HG03558 (cell line): ENCODE measurements at regions not wholly inside any gene's neighbourhood (a gene's known extent, or its start where the extent isn't known, plus 50 kb on each side); places are given as distances from the start of the nearest gene placed in this dataset.

Source experiments
- ATAC-seq: cut with Tn5 transposase; IDR thresholded peaks from one replicate; pipeline ENCODE4 v1.9.1; 2021; ENCODE audit warnings: moderate number of reproducible peaks; ENCODE audit not compliant: unreplicated experiment; ENCODE audit errors: extremely low read depth

DNA sequence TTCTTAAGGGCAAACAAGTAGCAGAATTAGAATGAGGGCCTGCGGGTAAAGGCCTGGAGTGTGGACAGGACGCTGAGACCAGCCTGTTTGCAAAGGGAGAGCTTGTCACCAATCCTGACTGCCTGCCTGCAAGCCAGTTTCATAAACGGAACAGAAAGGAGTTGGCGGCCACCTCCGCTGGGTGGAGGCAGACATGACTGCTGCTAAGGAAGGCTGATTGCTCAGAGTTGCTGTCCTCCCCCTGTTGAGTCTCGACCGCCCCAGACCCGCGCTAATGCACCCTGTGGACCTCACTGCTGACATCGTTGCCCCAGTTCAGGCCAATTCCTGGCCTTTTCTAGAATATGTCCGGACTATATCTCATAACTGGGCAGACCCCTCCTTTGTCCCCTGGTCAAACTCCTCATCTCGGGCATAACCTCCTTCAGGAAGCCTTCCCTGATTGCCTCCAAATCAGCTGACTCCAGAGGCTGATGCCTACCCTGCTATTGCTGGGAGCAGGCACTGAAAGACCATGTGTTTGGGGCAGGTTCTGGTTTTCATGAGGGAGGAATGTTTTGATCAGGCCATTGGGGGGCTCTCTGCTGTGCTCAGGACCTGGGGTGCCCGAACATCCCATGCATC is 153.0 kb upstream of the CIBAR2 start:
- ATAC-seq, result no peak

- no peak for ATAC-seq
Observed at GRCh38 chr16:85265810-85266209, 153.5 kb upstream of the CIBAR2 start.

DNA sequence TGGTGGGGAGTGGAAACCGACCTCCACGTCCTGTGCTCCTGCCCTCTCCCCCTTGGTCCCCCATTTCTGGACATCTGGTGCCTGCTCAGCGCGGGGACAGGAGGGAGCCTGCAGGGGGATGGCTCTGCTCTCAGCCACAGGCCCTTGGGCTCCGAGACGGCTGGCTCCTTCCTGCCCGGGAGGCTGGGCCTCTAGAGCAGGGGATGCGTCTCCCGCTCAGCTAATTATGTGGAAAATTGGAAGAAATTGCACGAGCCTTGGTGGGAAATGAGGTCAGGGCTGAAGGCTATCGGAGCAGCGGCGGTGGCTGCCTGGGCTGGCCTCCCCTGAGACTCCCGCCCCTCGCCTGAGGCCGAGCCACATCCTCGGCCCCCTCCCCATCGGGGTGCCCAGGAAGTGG is 154.6 kb upstream of the CIBAR2 start:
- no peak for ATAC-seq

GRCh38 chr16:85267414-85267945 is 155.2 kb upstream of the CIBAR2 start:
- ATAC-seq, result no peak

DNA sequence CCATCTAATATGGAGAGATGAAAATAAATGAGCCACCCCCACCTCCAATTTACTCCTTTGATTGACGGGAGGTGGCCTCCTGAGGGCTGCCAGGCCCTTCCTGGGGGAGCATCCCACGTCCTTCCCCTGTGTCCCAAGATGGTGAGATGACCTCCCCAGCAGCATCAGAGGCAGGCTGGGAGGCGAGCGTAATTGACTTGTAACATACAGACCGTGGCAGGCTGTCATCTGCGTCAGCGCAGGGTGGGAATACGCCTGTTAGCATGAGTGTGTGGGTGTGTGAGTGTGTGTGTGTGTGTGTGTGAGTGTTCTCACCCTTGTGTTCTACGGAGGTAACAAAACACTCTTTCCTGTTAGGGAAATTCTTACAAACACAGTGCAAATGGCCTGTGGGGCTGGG is 156.9 kb upstream of the CIBAR2 start:
- no peak for ATAC-seq

- no peak for ATAC-seq
Observed at GRCh38 chr16:85270374-85270773, 158.1 kb upstream of the CIBAR2 start.

- no peak for ATAC-seq
Observed at GRCh38 chr16:85271198-85271597, 158.9 kb upstream of the CIBAR2 start.

- no peak for ATAC-seq
Observed at GRCh38 chr16:85273293-85273692, 161.0 kb upstream of the CIBAR2 start.

DNA sequence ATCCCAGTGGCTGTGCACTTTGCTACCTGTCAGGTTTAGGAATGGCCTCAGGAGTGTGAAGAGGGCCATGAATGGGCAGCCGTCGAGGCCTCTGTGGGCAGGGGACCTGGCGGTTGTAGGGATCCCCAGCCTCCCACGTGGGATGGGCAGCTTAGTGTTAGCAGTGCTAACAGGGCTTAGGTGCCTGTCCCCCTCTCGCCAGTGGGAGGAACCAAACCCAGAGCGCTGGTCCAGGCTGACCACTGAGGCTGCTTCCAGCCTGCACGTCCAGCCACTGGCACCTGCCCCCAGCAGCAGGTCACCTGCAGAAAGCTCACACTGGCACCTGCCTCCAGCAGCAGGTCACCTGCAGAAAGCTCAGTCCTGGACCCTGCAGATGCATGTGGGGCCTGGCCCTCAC is 162.2 kb upstream of the CIBAR2 start:
- ATAC-seq, result no peak

GRCh38 chr16:85274924-85275323 is 162.7 kb upstream of the CIBAR2 start:
- ATAC-seq, result no peak

GRCh38 chr16:85275533-85276249 is 163.4 kb upstream of the CIBAR2 start:
- no peak for ATAC-seq

DNA sequence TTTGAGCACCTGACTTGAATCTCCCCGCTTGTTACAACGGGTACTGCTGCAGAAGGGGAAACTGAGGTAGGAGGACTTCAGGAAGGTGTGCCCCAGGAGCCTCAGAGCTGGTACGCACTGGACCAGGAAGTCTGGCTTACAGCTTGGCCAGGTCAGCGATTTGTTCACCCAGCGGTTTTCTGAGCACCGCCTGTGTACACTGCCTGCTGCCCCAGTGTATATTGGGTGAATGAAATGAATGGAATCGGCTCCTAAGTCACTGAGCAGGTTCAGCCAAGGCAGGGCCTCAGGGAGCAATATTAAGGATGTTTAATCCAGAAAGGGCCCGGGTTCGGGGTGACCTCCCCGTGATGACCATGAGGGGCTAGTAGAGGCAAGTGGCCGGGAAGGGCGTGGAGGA is 164.0 kb upstream of the CIBAR2 start:
- no peak for ATAC-seq

GRCh38 chr16:85276721-85277120 is 164.4 kb upstream of the CIBAR2 start:
- ATAC-seq, result no peak

DNA sequence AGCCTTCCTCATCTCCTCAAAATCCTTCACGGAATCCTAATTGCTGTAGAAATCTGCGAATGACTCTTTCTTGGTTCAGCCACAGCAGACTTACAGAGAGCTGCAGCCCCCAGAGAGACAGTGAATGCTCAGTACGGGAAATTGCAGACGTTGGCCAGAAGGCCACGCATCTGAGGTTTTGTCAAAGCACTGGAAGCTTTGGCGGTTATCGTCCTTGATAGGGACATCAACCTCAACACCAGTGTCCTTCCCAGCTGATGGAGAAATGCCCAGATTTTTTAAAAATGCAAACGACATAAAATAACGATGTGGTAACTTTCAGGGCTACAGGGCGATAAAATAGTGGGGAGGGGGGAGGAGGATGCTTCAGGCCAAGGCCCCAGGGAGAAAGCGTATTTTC is 166.6 kb upstream of the CIBAR2 start:
- ATAC-seq, result no peak

GRCh38 chr16:85279402-85279801 is 167.1 kb upstream of the CIBAR2 start:
- ATAC-seq, result no peak

DNA sequence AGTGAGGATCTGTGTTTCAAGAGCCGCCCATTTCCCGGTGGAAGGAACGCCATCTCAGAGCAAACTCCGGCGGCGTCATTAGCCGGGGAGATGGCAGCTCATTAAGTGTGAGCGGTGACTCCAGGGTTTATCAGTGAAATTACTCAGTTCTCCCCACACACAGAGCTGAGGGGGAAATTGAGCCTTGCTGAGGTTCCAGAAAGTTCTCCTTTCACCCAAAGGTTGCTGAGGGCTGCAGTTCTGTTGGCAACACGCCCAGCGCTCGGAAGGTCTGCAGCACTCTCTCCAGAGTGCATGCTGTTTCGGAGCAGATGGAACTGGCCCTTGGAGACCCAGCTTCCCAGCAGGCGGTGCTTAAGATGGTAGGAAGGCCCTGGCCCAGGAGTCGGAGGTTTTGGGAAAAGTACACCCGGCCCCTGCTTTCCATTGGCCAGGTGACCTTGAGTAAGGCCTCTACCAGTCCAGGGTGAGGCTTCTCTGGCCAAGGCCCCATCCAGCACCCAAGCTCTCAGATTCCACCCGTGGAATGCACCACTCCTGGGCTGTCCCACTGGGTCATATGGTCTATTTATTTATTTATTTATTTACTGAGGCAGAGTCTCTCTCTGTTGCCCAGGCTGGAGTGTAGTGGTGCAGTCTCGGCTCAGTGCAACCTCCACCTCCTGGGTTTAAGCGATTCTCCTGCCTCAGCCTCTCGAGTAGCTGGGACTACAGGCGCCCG is 167.7 kb upstream of the CIBAR2 start:
- no peak for ATAC-seq

DNA sequence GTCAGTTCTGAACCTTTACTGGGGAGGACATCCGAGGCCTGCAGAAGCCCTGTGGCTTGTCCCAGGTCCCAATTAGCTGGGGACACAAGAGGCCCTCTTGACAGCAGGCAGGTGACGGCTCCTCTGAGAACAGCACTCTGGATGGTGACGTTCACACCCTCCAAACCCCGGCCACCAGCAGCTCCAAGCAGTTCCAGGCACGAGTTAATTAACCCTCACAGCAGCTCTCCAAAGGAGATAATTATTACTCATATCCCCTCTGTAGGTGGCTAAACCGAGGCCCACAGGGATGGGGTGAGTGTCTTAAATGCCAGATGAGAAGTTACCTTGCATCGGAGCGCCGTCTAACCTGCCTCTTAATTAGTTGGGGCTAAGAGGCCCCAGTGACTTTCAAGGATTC is 168.9 kb upstream of the CIBAR2 start:
- ATAC-seq, result no peak

DNA sequence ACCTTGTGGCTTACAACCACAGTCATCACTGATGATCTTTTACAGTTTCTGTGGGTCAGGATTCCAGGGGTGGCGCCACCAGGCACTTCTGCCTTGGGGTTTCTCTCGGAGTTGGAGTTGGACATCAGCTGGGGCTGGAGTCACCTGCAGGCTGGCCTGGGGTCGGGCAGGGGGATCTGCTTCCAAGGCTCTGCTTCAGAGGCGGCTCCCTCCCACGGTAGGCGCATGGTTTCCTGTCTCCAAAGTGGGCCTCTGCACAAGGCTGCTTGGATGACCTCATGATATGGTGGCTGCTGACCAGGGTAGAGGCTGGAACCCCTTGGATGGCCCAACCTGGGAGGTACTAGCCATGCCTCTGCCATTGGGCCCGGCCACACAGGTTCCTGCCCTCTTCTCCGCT is 170.6 kb upstream of the CIBAR2 start:
- no peak for ATAC-seq

DNA sequence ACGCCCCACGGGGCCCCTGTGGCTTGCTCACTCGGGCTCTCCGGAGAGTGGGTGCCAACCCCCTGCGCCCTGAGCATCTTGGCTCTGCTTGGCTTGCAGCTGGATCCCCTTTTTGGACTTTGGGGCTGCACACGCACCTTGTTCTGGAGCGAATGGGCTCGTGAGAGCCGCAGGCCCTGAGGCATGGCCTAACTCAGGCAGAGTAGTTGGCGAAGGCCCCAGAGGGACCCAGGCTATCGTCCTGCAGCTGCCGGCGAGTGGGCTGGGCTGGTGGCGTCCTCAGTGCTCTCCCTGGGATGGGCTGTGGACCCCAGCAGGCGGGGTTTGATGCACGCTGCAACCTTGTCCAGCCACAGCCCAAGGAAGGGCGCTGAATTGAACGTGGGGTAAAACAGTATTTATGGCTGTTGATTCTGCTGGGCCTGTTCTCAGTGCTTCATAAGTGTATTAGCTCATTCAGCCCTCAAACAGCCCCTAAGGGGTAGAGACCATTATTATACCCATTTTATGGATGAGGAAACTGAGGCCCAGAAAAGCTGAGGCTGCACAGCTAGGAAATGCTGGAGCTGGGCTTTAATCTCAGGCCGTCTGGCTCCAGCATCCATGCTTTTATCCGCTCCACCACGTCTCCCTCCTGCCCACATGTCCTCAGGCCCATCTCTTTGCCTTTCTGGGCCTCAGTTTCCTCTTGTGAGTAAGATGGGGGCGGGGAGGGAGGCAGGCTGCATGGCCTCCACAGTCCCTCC is 171.2 kb upstream of the CIBAR2 start:
- ATAC-seq, result no peak

GRCh38 chr16:85284141-85284817 is 172.0 kb upstream of the CIBAR2 start:
- ATAC-seq, result no peak
